Hepatocyte (in vitro differentiated cells): ENCODE measurements at regions not wholly inside any gene's neighbourhood (a gene's known extent, or its start where the extent isn't known, plus 50 kb on each side); places are given as distances from the start of the nearest gene placed in this dataset.
"Not testable (repeated sequence)": the region's sequence is repeated elsewhere in the genome, so short reads cannot be mapped to it uniquely, and the experiment has no call there.

ENCODE experiments used
- DNase-seq: peaks from one replicate; pipeline ENCODE4 v3.0.0-alpha.2; 2016; ENCODE audit warnings: low spot score
- H2AFZ ChIP-seq: fragments of 200-600 bp; sonication (generic); 2 replicates; pipeline ENCODE4 v1.6.0; 2016; ENCODE audit warnings: antibody characterized with exemption, mild to moderate bottlenecking
- H3K27ac ChIP-seq: fragments of 200-600 bp; sonication (generic); 2 replicates; pipeline ENCODE4 v1.5.1; 2016; ENCODE audit warnings: mild to moderate bottlenecking
- H3K27me3 ChIP-seq: fragments of 200-600 bp; sonication (generic); 2 replicates; pipeline ENCODE4 v1.6.1; 2016
- H3K36me3 ChIP-seq: fragments of 200-600 bp; sonication (generic); replicated peaks from 2 replicates; pipeline ENCODE4 v1.5.1; 2016; ENCODE audit warnings: low read depth; ENCODE audit not compliant: insufficient read depth
- H3K4me1 ChIP-seq: fragments of 200-600 bp; sonication (generic); 2 replicates; pipeline ENCODE4 v1.5.1; 2016; ENCODE audit warnings: mild to moderate bottlenecking, moderate library complexity; ENCODE audit not compliant: insufficient read depth
- H3K4me2 ChIP-seq: fragments of 200-600 bp; sonication (generic); 2 replicates; pipeline ENCODE4 v1.6.0; 2016
- H3K4me3 ChIP-seq: fragments of 200-600 bp; sonication (generic); 2 replicates; pipeline ENCODE4 v1.5.1; 2016; ENCODE audit warnings: mild to moderate bottlenecking
- H3K79me2 ChIP-seq: fragments of 200-600 bp; sonication (generic); 2 replicates; pipeline ENCODE4 v1.6.0; 2017; ENCODE audit warnings: mild to moderate bottlenecking
- H3K9me2 ChIP-seq: fragments of 200-600 bp; sonication (generic); replicated peaks from 2 replicates; pipeline ENCODE4 v1.6.0; 2017; ENCODE audit warnings: mild to moderate bottlenecking; ENCODE audit not compliant: insufficient read depth
- H3K9me3 ChIP-seq: fragments of 200-600 bp; sonication (generic); 2 replicates; pipeline ENCODE4 v1.5.1; 2016; ENCODE audit warnings: low read depth, mild to moderate bottlenecking
- H4K20me1 ChIP-seq: fragments of 200-600 bp; sonication (generic); 2 replicates; pipeline ENCODE4 v1.6.0; 2016; ENCODE audit warnings: mild to moderate bottlenecking; ENCODE audit not compliant: insufficient read depth, poor library complexity, severe bottlenecking
- CTCF ChIP-seq: fragments of 200-600 bp; sonication (generic); IDR thresholded peaks from 2 replicates; pipeline ENCODE4 v1.5.1; 2016; ENCODE audit warnings: antibody characterized with exemption, mild to moderate bottlenecking; ENCODE audit not compliant: poor library complexity
- EZH2 ChIP-seq: fragments of 200-600 bp; sonication (generic); IDR thresholded peaks from 2 replicates; pipeline ENCODE4 v1.6.1; 2016; ENCODE audit warnings: antibody characterized with exemption, mild to moderate bottlenecking, borderline replicate concordance
- EZH2phosphoT487 ChIP-seq: fragments of 200-600 bp; sonication (generic); IDR thresholded peaks from one replicate; pipeline ENCODE4 v1.6.1; 2018; ENCODE audit warnings: antibody characterized with exemption, mild to moderate bottlenecking, low read depth, moderate library complexity; ENCODE audit not compliant: unreplicated experiment, severe bottlenecking
- WGBS: methylation state at CpG from one replicate; pipeline ENCODE4 v1.1.6; 2016; ENCODE audit warnings: low lambda C conversion rate; ENCODE audit errors: missing lambda C conversion rate; 5-methylcytosine and 5-hydroxymethylcytosine counted together

GRCh38 chr6:119497988-119498727 is 148.6 kb upstream of the MAN1A1 start:
- 88% methylated on average over 3 of the region's 3 CpGs for WGBS
- no peak overlapping the region for H3K4me3 ChIP-seq
- no peaks in the 10 kb centered on the region for H3K9me2 ChIP-seq
- H3K9me3 ChIP-seq: no peaks in the 10 kb centered on the region
- DNase-seq: no peak
- H3K4me1 ChIP-seq: peaks cover 8% of the 10 kb centered on the region
- H3K27ac ChIP-seq: no peak overlapping the region
- no peaks in the 10 kb centered on the region for H3K79me2 ChIP-seq
- no peak for TF ChIP-seq CTCF
- no peak for TF ChIP-seq EZH2
- TF ChIP-seq EZH2phosphoT487: no peak
- H3K27me3 ChIP-seq: no peaks in the 10 kb centered on the region
- H4K20me1 ChIP-seq: no peaks in the 10 kb centered on the region
- no peaks in the 10 kb centered on the region for H3K36me3 ChIP-seq
- H2AFZ ChIP-seq: no peak overlapping the region
- H3K4me2 ChIP-seq: no peak overlapping the region

GRCh38 chr6:119495230-119495683 is 145.7 kb upstream of the MAN1A1 start:
- H3K9me2 ChIP-seq: no peaks in the 10 kb centered on the region
- peak overlapping the region; percentile 42 for H3K27ac ChIP-seq
- 64% methylated on average over 5 of the region's 5 CpGs for WGBS
- H4K20me1 ChIP-seq: no peaks in the 10 kb centered on the region
- H3K4me2 ChIP-seq: no peak overlapping the region
- no peak for TF ChIP-seq EZH2phosphoT487
- TF ChIP-seq CTCF: no peak
- TF ChIP-seq EZH2: no peak
- no peak overlapping the region for H3K4me3 ChIP-seq
- H3K27me3 ChIP-seq: no peaks in the 10 kb centered on the region
- H3K36me3 ChIP-seq: no peaks in the 10 kb centered on the region
- H3K4me1 ChIP-seq: peaks cover 8% of the 10 kb centered on the region
- no peaks in the 10 kb centered on the region for H3K79me2 ChIP-seq
- H2AFZ ChIP-seq: no peak overlapping the region
- no peaks in the 10 kb centered on the region for H3K9me3 ChIP-seq
- no peak for DNase-seq

- H3K27me3 ChIP-seq: no peaks in the 10 kb centered on the region
- no peaks in the 10 kb centered on the region for H3K36me3 ChIP-seq
- peaks cover 8% of the 10 kb centered on the region for H3K4me1 ChIP-seq
- no peak overlapping the region for H3K4me3 ChIP-seq
- H3K9me2 ChIP-seq: no peaks in the 10 kb centered on the region
- H4K20me1 ChIP-seq: no peaks in the 10 kb centered on the region
- WGBS: 0% methylated on average over 1 of the region's 1 CpG
- no peak for DNase-seq
- H3K4me2 ChIP-seq: no peak overlapping the region
- H3K9me3 ChIP-seq: no peaks in the 10 kb centered on the region
- H3K27ac ChIP-seq: peak overlapping the region; percentile 38
- no peaks in the 10 kb centered on the region for H3K79me2 ChIP-seq
- TF ChIP-seq EZH2phosphoT487: no peak
- no peak for TF ChIP-seq CTCF
- TF ChIP-seq EZH2: no peak
- no peak overlapping the region for H2AFZ ChIP-seq
These were observed 144.4 kb upstream of the MAN1A1 start for GRCh38 chr6:119493980-119494379.

- not testable (repeated sequence) for H3K27me3 ChIP-seq, H3K4me1 ChIP-seq, H3K4me3 ChIP-seq, DNase-seq, H3K9me2 ChIP-seq, H3K4me2 ChIP-seq, H3K79me2 ChIP-seq, H3K9me3 ChIP-seq, H2AFZ ChIP-seq, H4K20me1 ChIP-seq, H3K36me3 ChIP-seq, H3K27ac ChIP-seq
- WGBS: 85% methylated on average over 4 of the region's 4 CpGs
These were observed 141.6 kb upstream of the MAN1A1 start for GRCh38 chr6:119491112-119491511.

GRCh38 chr6:119490050-119490449 is 140.5 kb upstream of the MAN1A1 start:
- 100% methylated on average over 1 of the region's 1 CpG for WGBS

More at GRCh38 chr6:119490050-119490449, 140.5 kb upstream of the MAN1A1 start:
- not testable (repeated sequence) for H3K4me1 ChIP-seq, H3K4me2 ChIP-seq, H3K36me3 ChIP-seq, H3K9me2 ChIP-seq, H3K9me3 ChIP-seq, H4K20me1 ChIP-seq, H3K27me3 ChIP-seq, H3K4me3 ChIP-seq, H2AFZ ChIP-seq, DNase-seq, H3K27ac ChIP-seq, H3K79me2 ChIP-seq
